Stomach (tissue), 8 donors: ENCODE measurements at regions not wholly inside any gene's neighbourhood (a gene's known extent, or its start where the extent isn't known, plus 50 kb on each side); places are given as distances from the start of the nearest gene placed in this dataset.

ENCODE experiments used
- DNase-seq, 2 donors: peaks; one replicate each; pipeline versions ENCODE4 v3.0.0 to v3.0.0-alpha.2; 2013 to 2019
- H3K27ac ChIP-seq, 5 donors: fragments of 200-600 bp in 4 of 5; sonication (generic) in 4 of 5; one replicate each; pipeline ENCODE4 v1.5.1; 2013 to 2019; ENCODE audit warnings: mild to moderate bottlenecking in 1 of 5, moderate library complexity in 1 of 5
- H3K27me3 ChIP-seq, 3 donors: fragments of 200-600 bp; sonication (generic); one replicate each; pipeline ENCODE4 v1.5.1; 2017 to 2019; ENCODE audit warnings: mixed run types in 1 of 3
- H3K36me3 ChIP-seq, 4 donors: fragments of 200-600 bp; sonication (generic); 1 replicate in 3 of 4; 2 replicates in 1 of 4; pipeline ENCODE4 v1.5.1; 2016 to 2019
- H3K4me1 ChIP-seq, 4 donors: fragments of 200-600 bp; sonication (generic); one replicate each; pipeline ENCODE4 v1.5.1; 2016 to 2019
- H3K4me3 ChIP-seq, 4 donors: fragments of 200-600 bp; sonication (generic) in 3 of 4; one replicate each; pipeline ENCODE4 v1.5.1; 2016 to 2019; ENCODE audit warnings: mild to moderate bottlenecking in 1 of 4
- H3K9me3 ChIP-seq, 4 donors: fragments of 200-600 bp; sonication (generic); one replicate each; pipeline ENCODE4 v1.5.1; 2016 to 2019
- EP300 ChIP-seq: sonication (generic); formaldehyde crosslinking; IDR thresholded peaks from one replicate; pipeline ENCODE4 v1.6.1; 2017; ENCODE audit warnings: antibody characterized with exemption
- POLR2A ChIP-seq, 4 donors: fragments of 450-650 bp; IDR thresholded peaks; one replicate each; pipeline ENCODE4 v1.6.1; 2016; ENCODE audit warnings: antibody characterized with exemption in 4 of 4, control low read depth in 2 of 4, mild to moderate bottlenecking in 1 of 4, moderate library complexity in 1 of 4
- POLR2AphosphoS5 ChIP-seq, 3 donors: sonication (generic); formaldehyde crosslinking; IDR thresholded peaks; one replicate each; pipeline ENCODE4 v1.6.1; 2016; ENCODE audit warnings: antibody characterized with exemption in 3 of 3
- WGBS, 5 donors: extraction: QIAGEN DNeasy Blood & Tissue Kit in 3 of 5; methylation state at CpG; one replicate each; pipeline versions ENCODE4 v1.1.5 to v1.1.7; 2013 to 2018; 5-methylcytosine and 5-hydroxymethylcytosine counted together
- intact Hi-C: fragments of 100-400 bp; cut with DNase I; formaldehyde crosslinking; loops from one replicate; pipeline ENCODE4 v1.15.1; 2023; ENCODE audit warnings: low total_unique reads
- TF ChIP-seq, protein P1 (sequence below), 7 experiments: fragments of 450-650 bp in 4 of 7; fragments of 200-600 bp in 3 of 7; sonication (generic) in 3 of 7; IDR thresholded peaks; one replicate each; pipeline ENCODE4 v1.5.1; 2016 to 2019; ENCODE audit warnings: antibody characterized with exemption in 7 of 7, control low read depth in 2 of 7, mild to moderate bottlenecking in 1 of 7
- donor health status: healthy with polysubstance abuse.
- donor health status: Bipolar disorder and iron deficiency.
- donor health status: healthy.

DNA sequence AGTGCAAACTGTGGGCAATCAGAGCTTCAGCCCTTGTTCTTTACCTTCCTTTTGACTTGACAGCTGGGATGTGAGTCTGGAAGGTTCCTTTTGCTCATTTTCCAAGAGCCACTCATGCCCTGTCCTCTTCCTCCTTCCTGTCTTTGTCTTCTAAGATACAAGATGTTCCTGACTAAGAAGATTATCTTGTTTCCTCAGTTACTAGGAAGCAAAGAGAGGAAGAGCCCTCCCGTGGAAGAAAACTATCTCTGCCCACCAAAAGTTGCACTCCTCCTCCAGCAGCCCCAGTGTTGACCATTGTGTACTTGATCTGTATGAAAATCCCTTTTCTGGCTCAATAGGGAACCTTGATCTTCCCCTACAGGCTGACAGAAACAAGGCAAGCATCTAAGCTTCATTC is 138.0 kb downstream of the C12orf75 start:
- no peak for DNase-seq
- no peaks in the 10 kb centered on the region for H3K4me1 ChIP-seq
- intact Hi-C loops = no loop called here
- H3K9me3 ChIP-seq = no peaks in the 10 kb centered on the region
- WGBS, 5 donors = 29 to 57% (median 50%) methylated on average over 1 of the region's 1 CpG
- no peak overlapping the region for H3K27ac ChIP-seq
- H3K27me3 ChIP-seq = peaks cover 0 to 6% (median 0%) of the 10 kb centered on the region in 3 donors
- H3K4me3 ChIP-seq = no peak overlapping the region
- no peaks in the 10 kb centered on the region for H3K36me3 ChIP-seq
- TF ChIP-seq POLR2AphosphoS5 (IDR thresholded peaks at IDR 0.05) (no peak), EP300 (no peak), POLR2A (IDR thresholded peaks at IDR 0.05) (no peak)
- TF ChIP-seq, protein P1, sequence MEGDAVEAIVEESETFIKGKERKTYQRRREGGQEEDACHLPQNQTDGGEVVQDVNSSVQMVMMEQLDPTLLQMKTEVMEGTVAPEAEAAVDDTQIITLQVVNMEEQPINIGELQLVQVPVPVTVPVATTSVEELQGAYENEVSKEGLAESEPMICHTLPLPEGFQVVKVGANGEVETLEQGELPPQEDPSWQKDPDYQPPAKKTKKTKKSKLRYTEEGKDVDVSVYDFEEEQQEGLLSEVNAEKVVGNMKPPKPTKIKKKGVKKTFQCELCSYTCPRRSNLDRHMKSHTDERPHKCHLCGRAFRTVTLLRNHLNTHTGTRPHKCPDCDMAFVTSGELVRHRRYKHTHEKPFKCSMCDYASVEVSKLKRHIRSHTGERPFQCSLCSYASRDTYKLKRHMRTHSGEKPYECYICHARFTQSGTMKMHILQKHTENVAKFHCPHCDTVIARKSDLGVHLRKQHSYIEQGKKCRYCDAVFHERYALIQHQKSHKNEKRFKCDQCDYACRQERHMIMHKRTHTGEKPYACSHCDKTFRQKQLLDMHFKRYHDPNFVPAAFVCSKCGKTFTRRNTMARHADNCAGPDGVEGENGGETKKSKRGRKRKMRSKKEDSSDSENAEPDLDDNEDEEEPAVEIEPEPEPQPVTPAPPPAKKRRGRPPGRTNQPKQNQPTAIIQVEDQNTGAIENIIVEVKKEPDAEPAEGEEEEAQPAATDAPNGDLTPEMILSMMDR (IDR thresholded peaks at IDR 0.05) = no peak

DNA sequence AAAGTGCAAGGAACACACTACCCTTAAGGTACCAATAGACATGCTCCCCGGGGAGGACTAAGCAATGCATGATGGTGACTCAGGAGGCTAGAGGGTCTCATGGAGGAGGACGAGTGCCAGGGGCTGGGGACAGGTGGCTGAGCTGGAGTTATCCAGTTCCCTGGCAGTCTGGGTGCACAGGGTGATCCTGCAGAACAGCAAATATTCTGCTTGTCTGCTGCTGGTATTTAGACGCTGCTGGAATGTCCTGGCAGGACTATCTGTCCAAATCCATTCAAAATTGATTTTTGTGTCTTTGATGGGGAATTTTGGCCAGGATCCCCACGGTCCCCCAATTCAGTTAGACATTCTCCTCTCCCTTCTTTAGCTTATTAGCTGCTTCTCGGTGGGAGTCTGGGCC is 138.7 kb downstream of the C12orf75 start:
- no peak overlapping the region for H3K27ac ChIP-seq
- no peaks in the 10 kb centered on the region for H3K4me1 ChIP-seq
- H3K4me3 ChIP-seq = no peak overlapping the region
- no peaks in the 10 kb centered on the region for H3K9me3 ChIP-seq
- WGBS, 5 donors = 54 to 75% (median 63%) methylated on average over 5 of the region's 5 CpGs
- no peaks in the 10 kb centered on the region for H3K36me3 ChIP-seq
- intact Hi-C loops = no loop called here
- TF ChIP-seq POLR2AphosphoS5 (IDR thresholded peaks at IDR 0.05) = no peak
- no peak for TF ChIP-seq EP300
- TF ChIP-seq, protein P1 (IDR thresholded peaks at IDR 0.05) = no peak
- no peak for TF ChIP-seq POLR2A (IDR thresholded peaks at IDR 0.05)
- no peak for DNase-seq
- peaks cover 0 to 6% (median 0%) of the 10 kb centered on the region in 3 donors for H3K27me3 ChIP-seq

DNA sequence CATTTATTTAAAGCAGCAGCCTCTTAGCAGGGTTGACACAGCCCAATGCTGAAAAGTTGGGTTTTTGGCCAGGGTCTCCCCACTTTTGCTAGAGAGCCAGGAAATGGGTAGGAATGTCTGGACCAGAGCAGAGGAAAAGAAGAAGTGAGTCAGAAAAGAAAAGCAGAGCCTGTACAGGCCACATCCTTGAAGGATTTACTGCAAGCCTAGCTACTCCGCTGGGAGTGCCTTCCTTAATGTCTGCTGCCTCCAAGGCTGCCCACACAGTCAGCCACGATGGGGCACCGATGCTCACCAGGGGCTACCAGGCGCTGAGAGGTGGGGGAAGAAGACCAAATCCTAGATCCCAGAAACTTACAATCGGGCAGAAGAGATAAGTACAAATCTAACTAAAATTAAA is 139.2 kb downstream of the C12orf75 start:
- intact Hi-C loops = no loop called here
- Histone ChIP-seq H3K27ac (no peak overlapping the region), H3K4me1 (no peaks in the 10 kb centered on the region), H3K4me3 (no peak overlapping the region), H3K9me3 (no peaks in the 10 kb centered on the region), H3K27me3 (peaks cover 0 to 6% (median 0%) of the 10 kb centered on the region in 3 donors), H3K36me3 (no peaks in the 10 kb centered on the region)
- 73 to 86% (median 78%) methylated on average over 5 of the region's 5 CpGs for WGBS, 5 donors
- TF ChIP-seq POLR2AphosphoS5 (IDR thresholded peaks at IDR 0.05) = no peak
- TF ChIP-seq, protein P1 (IDR thresholded peaks at IDR 0.05) = no peak
- TF ChIP-seq EP300 = no peak
- no peak for DNase-seq

DNA sequence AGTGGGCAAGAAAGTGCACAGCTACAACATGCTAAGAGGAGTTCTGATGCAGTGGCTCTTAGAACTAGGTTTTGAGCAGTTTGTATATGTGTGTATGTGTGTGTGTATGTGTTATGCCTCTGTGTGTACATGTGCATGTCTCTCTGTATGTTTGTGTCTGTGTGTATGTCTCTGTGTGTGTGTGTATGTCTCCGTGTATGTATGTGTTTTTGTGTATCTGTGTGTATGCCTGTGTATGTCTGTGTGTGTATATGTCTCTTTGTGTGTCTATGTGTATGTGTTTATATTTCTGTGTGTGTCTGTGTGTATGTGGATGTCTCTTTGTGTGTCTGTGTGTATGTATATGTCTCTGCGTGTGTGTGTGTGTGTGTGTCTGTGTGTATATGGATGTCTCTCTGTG is 139.6 kb downstream of the C12orf75 start:
- Histone ChIP-seq H3K4me1 (no peaks in the 10 kb centered on the region), H3K27me3 (peaks cover 0 to 6% (median 0%) of the 10 kb centered on the region in 3 donors), H3K9me3 (no peaks in the 10 kb centered on the region), H3K36me3 (no peaks in the 10 kb centered on the region), H3K27ac (no peak overlapping the region), H3K4me3 (no peak overlapping the region)
- TF ChIP-seq POLR2AphosphoS5 (IDR thresholded peaks at IDR 0.05) (no peak), EP300 (no peak), POLR2A (IDR thresholded peaks at IDR 0.05) (no peak)
- TF ChIP-seq, protein P1 (IDR thresholded peaks at IDR 0.05) = no peak
- WGBS, 5 donors = 75 to 95% (median 88%) methylated on average over 2 of the region's 2 CpGs
- intact Hi-C loops = no loop called here
- no peak for DNase-seq
